Fibroblast of pulmonary artery (primary cell): ENCODE measurements at regions not wholly inside any gene's neighbourhood (a gene's known extent, or its start where the extent isn't known, plus 50 kb on each side); places are given as distances from the start of the nearest gene placed in this dataset.

Experiments used
- DNase-seq: peaks from one replicate; pipeline ENCODE4 v3.0.0-alpha.2; 2010; ENCODE audit warnings: low read depth
- H3K4me3 ChIP-seq: replicated peaks from 2 replicates; pipeline ENCODE4 v1.5.1; 2011; ENCODE audit warnings: low read depth, mild to moderate bottlenecking, control low read depth, low read length, moderate library complexity
- TF ChIP-seq, protein P1 (sequence below): IDR thresholded peaks from 2 replicates; pipeline ENCODE4 v1.5.1; 2011; ENCODE audit warnings: mild to moderate bottlenecking, control low read depth, low read length, inconsistent platforms; ENCODE audit errors: missing control alignments

- no peak overlapping the region for H3K4me3 ChIP-seq
- no peak for DNase-seq
- TF ChIP-seq, protein P1, sequence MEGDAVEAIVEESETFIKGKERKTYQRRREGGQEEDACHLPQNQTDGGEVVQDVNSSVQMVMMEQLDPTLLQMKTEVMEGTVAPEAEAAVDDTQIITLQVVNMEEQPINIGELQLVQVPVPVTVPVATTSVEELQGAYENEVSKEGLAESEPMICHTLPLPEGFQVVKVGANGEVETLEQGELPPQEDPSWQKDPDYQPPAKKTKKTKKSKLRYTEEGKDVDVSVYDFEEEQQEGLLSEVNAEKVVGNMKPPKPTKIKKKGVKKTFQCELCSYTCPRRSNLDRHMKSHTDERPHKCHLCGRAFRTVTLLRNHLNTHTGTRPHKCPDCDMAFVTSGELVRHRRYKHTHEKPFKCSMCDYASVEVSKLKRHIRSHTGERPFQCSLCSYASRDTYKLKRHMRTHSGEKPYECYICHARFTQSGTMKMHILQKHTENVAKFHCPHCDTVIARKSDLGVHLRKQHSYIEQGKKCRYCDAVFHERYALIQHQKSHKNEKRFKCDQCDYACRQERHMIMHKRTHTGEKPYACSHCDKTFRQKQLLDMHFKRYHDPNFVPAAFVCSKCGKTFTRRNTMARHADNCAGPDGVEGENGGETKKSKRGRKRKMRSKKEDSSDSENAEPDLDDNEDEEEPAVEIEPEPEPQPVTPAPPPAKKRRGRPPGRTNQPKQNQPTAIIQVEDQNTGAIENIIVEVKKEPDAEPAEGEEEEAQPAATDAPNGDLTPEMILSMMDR, result no peak
Measured at GRCh38 chr4:133484287-133484686, 335.2 kb downstream of the PCDH10 start.

GRCh38 chr4:133483600-133484246, 334.6 kb downstream of the PCDH10 start:
- TF ChIP-seq, protein P1, result peak; percentile 70
- DNase-seq, result peak; percentile 70
- no peak overlapping the region for H3K4me3 ChIP-seq

GRCh38 chr4:133476063-133476462, 327.0 kb downstream of the PCDH10 start:
- TF ChIP-seq, protein P1, result no peak
- no peak for DNase-seq
- no peak overlapping the region for H3K4me3 ChIP-seq

DNA sequence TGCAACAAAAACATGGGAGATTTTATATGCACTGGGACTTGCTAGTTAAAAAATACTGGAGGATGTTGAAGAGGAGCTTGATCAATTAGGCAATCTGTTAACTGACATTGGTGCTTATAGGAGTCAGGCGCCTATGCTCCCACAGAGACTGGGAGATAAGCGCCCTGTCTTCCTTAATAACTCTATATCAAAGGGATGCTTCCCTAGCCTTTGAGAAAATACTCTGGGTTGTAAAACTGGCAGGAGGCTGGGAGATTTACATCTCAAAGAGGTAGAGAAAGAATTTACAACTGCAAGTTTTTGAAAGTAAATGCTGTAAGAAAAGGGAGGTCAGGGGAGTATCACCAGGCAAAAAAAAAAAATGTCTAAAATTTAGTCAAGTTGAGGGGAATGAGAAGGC, 325.4 kb downstream of the PCDH10 start:
- no peak for DNase-seq
- TF ChIP-seq, protein P1, result no peak
- H3K4me3 ChIP-seq, result no peak overlapping the region

DNA sequence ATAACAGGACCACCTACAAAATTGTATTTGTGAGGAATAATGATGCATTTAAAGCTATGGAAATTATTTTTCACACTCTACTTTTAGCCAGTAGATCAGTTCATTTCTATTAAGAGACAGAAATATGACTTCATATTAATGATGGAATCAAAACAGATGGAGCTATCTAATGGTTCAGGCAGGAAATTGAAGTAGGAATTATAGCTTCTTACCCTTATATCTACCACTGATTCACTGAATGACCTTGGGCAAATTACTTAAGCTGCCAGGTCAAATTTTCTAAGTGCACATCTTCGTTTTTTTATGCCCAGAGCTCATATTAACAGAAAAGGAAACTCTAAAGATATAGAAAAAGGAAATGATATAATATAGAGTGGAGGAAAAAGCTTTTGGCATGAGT, 323.1 kb downstream of the PCDH10 start:
- DNase-seq, result no peak
- no peak overlapping the region for H3K4me3 ChIP-seq
- TF ChIP-seq, protein P1, result no peak

GRCh38 chr4:133467290-133467947, 318.3 kb downstream of the PCDH10 start:
- TF ChIP-seq, protein P1, result no peak
- no peak for DNase-seq

GRCh38 chr4:133465022-133465421, 315.9 kb downstream of the PCDH10 start:
- H3K4me3 ChIP-seq, result no peak overlapping the region
- DNase-seq, result no peak
- TF ChIP-seq, protein P1, result no peak

More at GRCh38 chr4:133467290-133467947, 318.3 kb downstream of the PCDH10 start:
- no peak overlapping the region for H3K4me3 ChIP-seq
